ENCODE measurements at regions not wholly inside any gene's neighbourhood (a gene's known extent, or its start where the extent isn't known, plus 50 kb on each side); places are given as distances from the start of the nearest gene placed in this dataset.

DNA sequence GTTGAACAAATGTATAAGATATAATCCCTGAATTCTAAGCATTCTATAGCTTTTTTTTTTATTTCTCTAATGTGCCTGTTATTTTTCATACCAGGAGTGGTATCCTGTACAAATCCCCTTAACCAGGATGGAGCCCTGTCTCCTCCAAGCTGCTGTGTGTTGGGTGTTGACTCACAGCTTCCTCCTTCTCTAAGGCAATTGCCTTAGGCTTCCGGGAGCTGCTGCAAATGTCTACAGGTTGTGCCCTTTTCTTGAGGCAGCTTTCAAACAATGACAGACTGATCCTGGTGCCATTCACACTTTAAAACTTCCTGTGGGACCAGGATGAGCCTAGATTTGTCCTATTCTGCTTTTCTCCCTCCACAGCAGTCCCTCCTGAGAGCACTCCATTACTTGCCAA lies 173.2 kb downstream of the BTBD3 start:
- Histone ChIP-seq H3K9ac (replicated peaks; ENCODE audit: extremely low read depth, insufficient read depth, low read length) (no peak overlapping the region), H3K27ac (ENCODE audit: insufficient read depth, low read depth, low read length) (no peak overlapping the region), H3K4me2 (ENCODE audit: insufficient read depth, low read length) (peak overlapping the region; percentile 36), H4K20me1 (replicated peaks; ENCODE audit: control insufficient read depth, extremely low read depth, insufficient read depth, low read length) (no peaks in the 10 kb centered on the region), H3K9me3 (replicated peaks; ENCODE audit: control insufficient read depth, insufficient read depth, low read length) (no peaks in the 10 kb centered on the region), H3K4me1 (ENCODE audit: control insufficient read depth, extremely low read depth, insufficient read depth, low read length) (peaks cover 11% of the 10 kb centered on the region), H3K27me3 (ENCODE audit: control insufficient read depth in 2 of 2, insufficient read depth in 2 of 2, low read length in 2 of 2) (no peaks in the 10 kb centered on the region), H3K79me2 (ENCODE audit: control insufficient read depth, insufficient read depth, low read length) (no peaks in the 10 kb centered on the region), H2AFZ (ENCODE audit: low read depth, low read length) (no peak overlapping the region), H3K4me3 (replicated peaks in 1 of 3; ENCODE audit: insufficient read depth in 1 of 3, low read depth in 1 of 3, low read length in 3 of 3) (no peak overlapping the region), H3K36me3 (ENCODE audit: control insufficient read depth in 2 of 2, extremely low read depth in 1 of 2, insufficient read depth in 2 of 2, low read length in 2 of 2) (no peaks in the 10 kb centered on the region), H3K9me1 (replicated peaks; ENCODE audit: control insufficient read depth, extremely low read depth, insufficient read depth, low read length) (no peaks in the 10 kb centered on the region)
- no peak for TF ChIP-seq POLR2A (IDR thresholded peaks at IDR 0.05; ENCODE audit: low read depth, low read length)
- TF ChIP-seq JUN (IDR thresholded peaks at IDR 0.05; ENCODE audit: borderline replicate concordance, insufficient read depth, insufficient read length, low read depth) = peak; percentile 61
- peak; percentile 66 for TF ChIP-seq FOS (IDR thresholded peaks at IDR 0.05; ENCODE audit: borderline replicate concordance, insufficient read depth, low read length)
- no peak for TF ChIP-seq POLR2AphosphoS5 (IDR thresholded peaks at IDR 0.05; ENCODE audit: insufficient read depth, low read depth, low read length)
- DNase-seq (ENCODE audit: low read depth, low spot score) = peak; percentile 54
- ChIA-PET POLR2A (no interaction called here), CTCF (interaction anchor here (1.0 to 2.2 kb wide), 3 partner anchors 9 to 875 kb away, joined by 3 to 14 read pairs (median 4); no protein-coding TSS in a partner anchor)
- intact Hi-C loops (cut with micrococcal nuclease) = loop anchor here (1.0 kb wide), 1 partner anchor 38 kb away; no protein-coding TSS in a partner anchor
- dilution Hi-C loops (cut with MboI; ENCODE audit: extremely low pct_ligation_motif_present, low sequenced_read_pairs) = no loop called here
- FAIRE-seq = peak; percentile 82
- BruUV-seq (replicated peaks) = no TSS peak

GRCh38 chr20:12093057-12093796 lies 175.5 kb downstream of the BTBD3 start:
- no peak overlapping the region for H3K4me3 ChIP-seq (replicated peaks in 1 of 3; ENCODE audit: insufficient read depth in 1 of 3, low read depth in 1 of 3, low read length in 3 of 3)
- ChIA-PET CTCF (interaction anchor here (1.5 to 3.3 kb wide), 2 partner anchors 10 to 81 kb away, joined by 5 to 15 read pairs; no protein-coding TSS in a partner anchor), POLR2A (no interaction called here)
- H3K9me3 ChIP-seq (replicated peaks; ENCODE audit: control insufficient read depth, insufficient read depth, low read length) = no peaks in the 10 kb centered on the region
- no peaks in the 10 kb centered on the region for H4K20me1 ChIP-seq (replicated peaks; ENCODE audit: control insufficient read depth, extremely low read depth, insufficient read depth, low read length)
- no peak overlapping the region for H3K9ac ChIP-seq (replicated peaks; ENCODE audit: extremely low read depth, insufficient read depth, low read length)
- H3K9me1 ChIP-seq (replicated peaks; ENCODE audit: control insufficient read depth, extremely low read depth, insufficient read depth, low read length) = no peaks in the 10 kb centered on the region
- dilution Hi-C loops (cut with MboI; ENCODE audit: extremely low pct_ligation_motif_present, low sequenced_read_pairs) = no loop called here
- intact Hi-C loops (cut with micrococcal nuclease) = no loop called here
- no TSS peak for BruUV-seq (replicated peaks)
- H3K79me2 ChIP-seq (ENCODE audit: control insufficient read depth, insufficient read depth, low read length) = no peaks in the 10 kb centered on the region
- DNase-seq (ENCODE audit: low read depth, low spot score) (no peak), FAIRE-seq (no peak)
- no peaks in the 10 kb centered on the region for H3K27me3 ChIP-seq (ENCODE audit: control insufficient read depth in 2 of 2, insufficient read depth in 2 of 2, low read length in 2 of 2)
- H3K27ac ChIP-seq (ENCODE audit: insufficient read depth, low read depth, low read length) = no peak overlapping the region
- H3K4me2 ChIP-seq (ENCODE audit: insufficient read depth, low read length) = no peak overlapping the region
- H3K36me3 ChIP-seq (ENCODE audit: control insufficient read depth in 2 of 2, extremely low read depth in 1 of 2, insufficient read depth in 2 of 2, low read length in 2 of 2) = no peaks in the 10 kb centered on the region
- H3K4me1 ChIP-seq (ENCODE audit: control insufficient read depth, extremely low read depth, insufficient read depth, low read length) = peaks cover 11% of the 10 kb centered on the region
- TF ChIP-seq EZH2 (IDR thresholded peaks at IDR 0.05; ENCODE audit: borderline replicate concordance, low read depth, low read length, severe bottlenecking) (no peak), GATA2 (IDR thresholded peaks at IDR 0.05; ENCODE audit: insufficient read depth, insufficient read length, low read depth, low read length) (no peak), POLR2AphosphoS5 (IDR thresholded peaks at IDR 0.05; ENCODE audit: insufficient read depth, low read depth, low read length) (no peak), POLR2A (IDR thresholded peaks at IDR 0.05; ENCODE audit: low read depth, low read length) (no peak), MYC (IDR thresholded peaks at IDR 0.05; ENCODE audit: low read depth, low read length) (no peak), JUN (IDR thresholded peaks at IDR 0.05; ENCODE audit: borderline replicate concordance, insufficient read depth, insufficient read length, low read depth) (no peak), MAX (IDR thresholded peaks at IDR 0.05; ENCODE audit: insufficient read depth, insufficient read length) (no peak), FOS (IDR thresholded peaks at IDR 0.05; ENCODE audit: borderline replicate concordance, insufficient read depth, low read length) (no peak)
- TF ChIP-seq, protein P1, sequence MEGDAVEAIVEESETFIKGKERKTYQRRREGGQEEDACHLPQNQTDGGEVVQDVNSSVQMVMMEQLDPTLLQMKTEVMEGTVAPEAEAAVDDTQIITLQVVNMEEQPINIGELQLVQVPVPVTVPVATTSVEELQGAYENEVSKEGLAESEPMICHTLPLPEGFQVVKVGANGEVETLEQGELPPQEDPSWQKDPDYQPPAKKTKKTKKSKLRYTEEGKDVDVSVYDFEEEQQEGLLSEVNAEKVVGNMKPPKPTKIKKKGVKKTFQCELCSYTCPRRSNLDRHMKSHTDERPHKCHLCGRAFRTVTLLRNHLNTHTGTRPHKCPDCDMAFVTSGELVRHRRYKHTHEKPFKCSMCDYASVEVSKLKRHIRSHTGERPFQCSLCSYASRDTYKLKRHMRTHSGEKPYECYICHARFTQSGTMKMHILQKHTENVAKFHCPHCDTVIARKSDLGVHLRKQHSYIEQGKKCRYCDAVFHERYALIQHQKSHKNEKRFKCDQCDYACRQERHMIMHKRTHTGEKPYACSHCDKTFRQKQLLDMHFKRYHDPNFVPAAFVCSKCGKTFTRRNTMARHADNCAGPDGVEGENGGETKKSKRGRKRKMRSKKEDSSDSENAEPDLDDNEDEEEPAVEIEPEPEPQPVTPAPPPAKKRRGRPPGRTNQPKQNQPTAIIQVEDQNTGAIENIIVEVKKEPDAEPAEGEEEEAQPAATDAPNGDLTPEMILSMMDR (IDR thresholded peaks at IDR 0.05; ENCODE audit: extremely low read depth in 1 of 2, insufficient read depth in 1 of 2, low read depth in 1 of 2, low read length in 2 of 2) = no peak
- H2AFZ ChIP-seq (ENCODE audit: low read depth, low read length) = no peak overlapping the region
